GM19043 (cell line): ENCODE measurements at regions not wholly inside any gene's neighbourhood (a gene's known extent, or its start where the extent isn't known, plus 50 kb on each side); places are given as distances from the start of the nearest gene placed in this dataset.

Experiments
- ATAC-seq: cut with Tn5 transposase; IDR thresholded peaks from one replicate; pipeline ENCODE4 v1.9.1; 2021; ENCODE audit warnings: low read depth; ENCODE audit not compliant: unreplicated experiment

DNA sequence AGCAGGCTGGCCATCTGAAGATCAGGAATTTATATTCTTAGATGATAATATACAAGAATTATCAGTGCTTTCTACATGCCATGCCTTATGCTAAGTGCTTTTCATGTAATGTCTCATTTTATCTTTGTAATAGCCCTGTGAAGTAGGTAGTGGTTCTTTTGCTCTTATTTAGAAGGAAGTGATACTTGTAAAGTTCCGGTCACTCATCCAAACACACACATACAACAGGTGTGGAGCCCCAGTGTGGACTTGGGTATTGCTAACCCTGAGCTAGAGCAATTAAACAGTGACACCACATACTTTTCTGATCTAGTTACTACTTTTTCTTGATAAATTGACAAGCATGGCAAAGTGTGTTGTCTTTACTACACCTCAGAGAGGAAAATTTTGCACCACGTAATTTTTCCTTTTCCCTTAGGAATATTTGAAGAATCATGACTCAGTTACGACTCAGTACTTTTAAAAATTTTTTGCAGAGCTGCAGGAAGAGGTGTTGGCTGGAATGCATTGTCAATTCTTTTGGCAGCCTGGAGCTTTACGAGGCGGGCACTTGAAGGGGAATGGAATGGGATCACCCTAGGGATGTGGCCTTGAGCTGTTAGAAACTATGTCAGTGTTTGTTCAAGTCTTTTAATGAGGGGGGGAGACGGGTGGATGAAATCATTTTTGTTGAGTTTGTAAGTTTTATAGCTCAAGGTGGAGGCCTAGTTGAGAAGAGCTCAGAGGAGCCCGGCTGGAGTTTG, 212.5 kb upstream of the CELF2 start:
- no peak for ATAC-seq

DNA sequence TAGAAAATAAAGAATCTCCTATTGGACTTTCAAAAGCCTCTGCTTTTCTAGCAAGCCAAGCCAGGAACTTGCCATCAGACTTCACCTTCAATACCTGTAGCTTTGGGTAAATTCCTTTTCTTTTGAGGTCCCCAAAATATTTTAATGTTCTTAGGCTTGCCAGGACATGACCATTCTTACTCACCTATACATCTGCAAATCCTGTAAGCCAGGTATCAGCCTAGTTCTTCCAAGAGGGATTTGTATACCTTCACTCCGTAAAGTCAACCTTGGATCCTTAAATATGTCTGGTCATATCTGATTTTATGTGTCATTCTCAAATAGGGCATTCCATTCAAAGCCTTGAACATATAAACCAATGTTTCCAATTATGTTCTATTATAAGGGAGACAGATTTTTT, 210.6 kb upstream of the CELF2 start:
- ATAC-seq = no peak

DNA sequence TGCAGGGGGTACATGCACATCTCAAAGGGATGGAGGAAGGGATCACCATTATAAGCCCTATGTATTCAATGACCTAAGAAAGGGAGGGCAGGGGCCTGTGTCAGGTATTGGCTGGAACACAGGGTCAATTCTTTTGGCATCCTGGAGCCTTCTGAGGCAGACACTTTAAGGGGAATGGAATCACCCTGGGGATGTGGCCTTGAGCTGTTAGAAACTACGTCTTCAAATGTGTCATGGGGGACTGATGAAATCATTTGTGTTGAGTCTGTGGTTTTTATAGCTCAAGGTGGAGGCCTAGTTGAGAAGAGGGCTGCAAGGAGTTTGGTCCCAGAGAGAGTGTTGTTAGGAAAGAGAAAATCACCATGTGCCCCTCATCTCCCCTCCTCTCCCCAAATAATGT, 206.1 kb upstream of the CELF2 start:
- ATAC-seq = no peak

DNA sequence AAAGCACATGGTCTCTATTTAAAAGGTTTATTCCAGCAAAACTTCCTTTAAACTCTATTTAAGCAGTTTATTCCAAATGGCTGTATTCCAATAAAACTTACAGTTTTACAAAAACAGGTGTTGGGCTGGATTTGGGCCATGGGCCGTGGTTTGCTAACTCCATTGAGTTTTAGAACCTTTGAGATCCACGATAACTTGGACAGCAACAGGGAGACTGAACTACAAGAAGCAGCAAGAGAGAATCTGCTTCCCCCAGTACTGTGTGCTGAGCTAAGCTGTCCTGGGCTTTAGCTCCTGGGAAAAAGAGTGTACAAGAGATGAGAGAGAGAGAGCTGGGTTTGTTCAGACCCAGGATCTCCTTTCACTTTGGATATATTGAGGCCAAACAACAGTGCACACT, 204.0 kb upstream of the CELF2 start:
- ATAC-seq = no peak

DNA sequence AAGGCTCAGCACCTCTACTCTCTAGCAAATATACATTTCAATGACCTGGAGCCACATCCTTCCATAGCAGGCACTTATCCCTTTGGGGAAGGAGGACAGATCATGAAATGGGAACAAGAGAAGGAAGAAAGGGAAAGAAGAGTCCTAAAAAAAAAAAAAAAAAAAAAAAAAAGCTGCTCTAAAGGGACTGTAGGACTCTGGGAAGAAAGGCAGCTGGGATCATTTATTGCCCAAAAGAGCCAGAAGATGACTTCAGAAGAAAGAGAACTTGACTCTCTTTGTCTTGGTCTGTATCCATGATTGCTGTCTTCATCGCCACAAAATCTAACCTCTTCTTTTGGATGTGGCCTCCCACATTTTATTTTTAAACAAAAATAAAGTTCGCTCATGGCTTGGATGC, 203.6 kb upstream of the CELF2 start:
- no peak for ATAC-seq

DNA sequence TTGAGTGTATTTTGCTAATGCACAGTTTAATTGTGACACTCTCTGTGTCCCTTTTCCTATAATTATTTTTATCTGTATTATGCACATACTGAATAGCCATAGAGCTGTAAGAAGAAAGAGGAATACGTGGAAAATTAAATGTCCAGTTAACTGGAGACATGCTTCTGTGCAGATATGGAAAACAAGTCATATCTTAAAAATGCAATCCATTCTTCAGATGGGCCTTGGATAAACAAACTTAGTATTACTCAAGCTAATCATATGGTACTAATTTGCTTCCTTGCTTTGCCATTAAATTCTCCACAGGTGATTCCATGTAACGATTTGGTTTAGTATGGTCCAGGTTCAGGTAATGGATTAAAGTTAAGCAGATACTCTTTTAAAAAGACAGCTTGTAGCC, 201.2 kb upstream of the CELF2 start:
- ATAC-seq = no peak

DNA sequence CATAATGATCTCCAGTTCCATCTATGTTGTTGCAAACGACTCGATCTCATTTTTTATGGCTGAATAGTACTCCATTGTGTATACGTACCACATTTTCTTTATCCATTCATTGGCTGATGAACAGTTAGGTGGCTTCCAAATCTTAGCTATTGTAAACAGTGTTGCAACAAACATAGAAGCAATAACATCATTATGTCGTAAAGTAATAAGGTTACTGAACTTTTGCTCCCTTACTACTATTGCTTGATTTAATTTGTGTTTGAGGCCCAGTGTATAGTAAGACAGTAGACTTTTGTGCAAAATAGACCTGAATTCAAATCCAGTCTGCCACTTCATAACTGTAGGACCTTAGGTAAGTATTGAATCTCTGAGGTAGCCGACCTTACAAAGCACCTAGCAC, 200.1 kb upstream of the CELF2 start:
- no peak for ATAC-seq

DNA sequence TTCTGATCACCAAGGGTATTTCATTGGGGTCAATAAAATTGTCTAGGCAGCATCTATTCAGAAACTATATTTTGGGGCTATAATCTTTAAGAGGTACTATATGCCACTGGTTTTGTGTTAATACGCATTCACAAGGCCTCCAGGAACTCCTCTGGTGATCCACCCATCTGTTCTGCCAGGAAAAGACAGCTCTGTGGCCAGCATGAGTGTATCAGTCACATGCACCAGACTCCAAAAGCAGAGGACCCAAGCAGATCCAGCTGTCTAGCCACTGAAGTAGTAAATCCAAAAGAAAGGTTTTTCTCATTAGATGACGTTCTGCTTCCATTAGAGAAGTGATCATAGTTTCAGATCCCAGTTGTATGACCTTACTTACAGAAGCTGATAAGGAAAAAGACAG, 199.6 kb upstream of the CELF2 start:
- no peak for ATAC-seq

- no peak for ATAC-seq
These were observed 198.3 kb upstream of the CELF2 start for GRCh38 chr10:10819206-10819856.

DNA sequence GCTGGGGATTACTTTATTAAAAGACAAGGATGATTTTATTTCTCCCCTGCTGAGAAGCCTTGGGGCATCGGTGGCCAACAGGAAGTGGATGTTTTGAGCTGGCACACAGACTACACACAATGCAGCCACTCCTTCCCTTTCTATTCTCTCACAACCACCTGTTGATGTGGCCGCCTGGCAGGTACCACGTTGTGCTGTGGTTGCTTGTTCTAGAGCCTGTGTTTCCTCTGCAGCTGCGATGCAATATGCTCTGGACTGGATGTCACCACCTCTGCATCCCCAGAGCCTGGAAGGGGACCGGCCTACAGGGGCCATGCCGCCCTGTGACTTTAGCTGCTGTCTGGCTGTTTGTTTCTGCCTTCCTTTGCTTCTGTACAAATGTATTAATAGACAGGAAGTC, 195.7 kb upstream of the CELF2 start:
- ATAC-seq = no peak

DNA sequence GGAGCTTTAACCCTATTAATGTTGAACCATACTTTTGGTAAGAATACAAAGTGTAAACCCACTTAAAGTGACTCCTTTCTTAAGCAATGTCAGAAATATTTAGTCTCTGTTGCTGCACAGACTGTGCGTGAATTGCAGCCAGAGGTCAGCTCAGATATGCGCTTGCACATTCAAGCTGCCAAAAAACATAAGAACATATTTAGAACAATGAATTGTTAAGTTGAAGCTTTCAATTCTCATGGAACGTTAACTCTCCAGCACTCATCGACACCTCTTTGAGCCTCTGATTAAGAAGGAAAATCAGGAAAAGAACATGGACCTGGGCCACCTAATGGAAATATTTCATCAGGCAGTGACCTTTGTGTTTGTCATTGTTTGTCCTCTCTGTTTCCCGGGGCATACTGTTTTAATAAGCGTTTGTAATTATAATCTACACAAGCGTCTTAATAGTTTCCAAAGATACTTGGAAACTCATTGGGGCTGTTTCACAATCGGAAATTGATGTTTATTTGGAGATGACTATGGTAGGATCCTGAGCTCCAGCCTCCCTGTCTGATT, 193.0 kb upstream of the CELF2 start:
- ATAC-seq = no peak

GRCh38 chr10:10826125-10826524, 191.5 kb upstream of the CELF2 start:
- no peak for ATAC-seq

- no peak for ATAC-seq
These were observed 189.0 kb upstream of the CELF2 start for GRCh38 chr10:10828623-10829022.

GRCh38 chr10:10829576-10829975, 188.1 kb upstream of the CELF2 start:
- no peak for ATAC-seq

GRCh38 chr10:10830293-10830986, 187.2 kb upstream of the CELF2 start:
- no peak for ATAC-seq

- ATAC-seq = no peak
These were observed 186.6 kb upstream of the CELF2 start for GRCh38 chr10:10831085-10831484.

GRCh38 chr10:10833955-10834354, 183.7 kb upstream of the CELF2 start:
- ATAC-seq = no peak

- ATAC-seq = no peak
These were observed 173.4 kb upstream of the CELF2 start for GRCh38 chr10:10844251-10844650.

GRCh38 chr10:10845185-10845584, 172.5 kb upstream of the CELF2 start:
- ATAC-seq = no peak

DNA sequence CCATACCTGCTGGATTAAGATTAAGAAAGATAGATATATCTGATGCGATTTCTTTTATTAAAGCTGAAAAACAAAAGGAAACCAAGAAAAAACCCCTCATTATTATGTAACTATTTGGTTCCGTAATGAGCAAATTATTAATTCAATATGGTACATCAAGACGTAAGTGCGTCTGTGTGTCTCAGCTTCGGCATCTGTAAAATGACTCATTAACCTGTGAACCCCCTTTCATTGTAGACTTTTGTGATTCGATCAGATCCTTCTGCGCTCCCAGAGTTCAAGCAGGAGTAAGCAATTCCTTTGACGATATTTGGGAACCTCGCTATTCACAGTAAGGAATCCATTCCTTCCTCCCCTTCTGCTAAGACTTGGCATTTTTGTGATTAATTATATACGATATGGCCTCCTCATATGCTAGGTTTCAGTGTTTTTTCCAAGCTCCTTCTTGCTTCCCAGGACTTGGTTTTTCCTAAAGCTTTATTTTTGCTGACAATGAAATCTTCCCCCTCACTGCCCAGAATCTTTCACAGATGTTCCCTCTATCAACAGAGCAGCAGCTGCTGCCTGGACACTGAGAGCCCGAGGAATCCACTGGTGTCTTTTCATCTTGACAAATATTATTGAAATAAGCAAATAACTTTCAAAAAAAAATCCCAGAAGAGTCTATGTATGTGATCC, 171.7 kb upstream of the CELF2 start:
- ATAC-seq = no peak

DNA sequence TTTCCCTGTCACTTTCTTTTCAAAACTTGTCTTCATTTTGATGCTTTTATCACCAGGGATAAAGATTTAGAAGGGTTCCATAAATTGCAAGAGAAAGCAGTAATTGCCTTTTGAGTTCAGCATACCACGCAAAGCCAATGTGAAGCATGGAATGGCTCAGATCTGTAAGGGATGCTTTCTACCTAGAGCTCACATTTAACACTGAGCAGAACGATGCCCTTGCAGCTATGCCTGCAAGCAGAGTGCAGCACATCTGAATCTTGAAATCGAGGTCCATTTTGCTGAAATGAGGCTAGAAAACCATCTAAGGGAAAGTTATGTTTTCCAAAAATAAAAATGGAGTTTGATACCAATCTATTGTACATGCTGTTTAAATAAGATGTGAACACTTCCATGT, 171.2 kb upstream of the CELF2 start:
- no peak for ATAC-seq
